Neural progenitor cell (in vitro differentiated cells): ENCODE measurements at regions not wholly inside any gene's neighbourhood (a gene's known extent, or its start where the extent isn't known, plus 50 kb on each side); places are given as distances from the start of the nearest gene placed in this dataset.

Source experiments
- DNase-seq: peaks from one replicate; pipeline ENCODE4 v3.0.0-alpha.2; 2016; ENCODE audit warnings: low spot score
- H2AFZ ChIP-seq: fragments of 200-600 bp; sonication (generic); replicated peaks from 2 replicates; pipeline ENCODE4 v1.6.1; 2016; ENCODE audit warnings: antibody characterized with exemption
- H3F3A ChIP-seq: fragments of 200-600 bp; sonication (generic); 2 replicates; pipeline ENCODE4 v1.6.1; 2016; ENCODE audit warnings: antibody characterized with exemption, low read depth
- H3K27ac ChIP-seq: fragments of 200-600 bp; sonication (generic); 2 replicates; pipeline ENCODE4 v1.5.1; 2016; ENCODE audit warnings: mild to moderate bottlenecking
- H3K27me3 ChIP-seq: fragments of 200-600 bp; sonication (generic); 2 replicates; pipeline ENCODE4 v1.6.1; 2016; ENCODE audit warnings: mild to moderate bottlenecking, moderate library complexity
- H3K36me3 ChIP-seq: fragments of 200-600 bp; sonication (generic); 2 replicates; pipeline ENCODE4 v1.5.1; 2016
- H3K4me1 ChIP-seq: fragments of 200-600 bp; sonication (generic); 2 replicates; pipeline ENCODE4 v1.6.1; 2016; ENCODE audit warnings: mixed run types
- H3K4me2 ChIP-seq: fragments of 200-600 bp; sonication (generic); 2 replicates; pipeline ENCODE4 v1.6.1; 2016
- H3K4me3 ChIP-seq: fragments of 200-600 bp; sonication (generic); 2 replicates; pipeline ENCODE4 v1.5.1; 2016
- H3K79me2 ChIP-seq: fragments of 200-600 bp; sonication (generic); 2 replicates; pipeline ENCODE4 v1.6.1; 2016; ENCODE audit warnings: low read depth
- H3K9ac ChIP-seq: fragments of 200-600 bp; sonication (generic); 2 replicates; pipeline ENCODE4 v1.6.1; 2016
- H3K9me3 ChIP-seq: fragments of 200-600 bp; sonication (generic); 2 replicates; pipeline ENCODE4 v1.5.1; 2016; ENCODE audit warnings: low read depth
- H4K20me1 ChIP-seq: fragments of 200-600 bp; sonication (generic); 2 replicates; pipeline ENCODE4 v1.6.1; 2016; ENCODE audit warnings: low read depth
- H3K27ac Mint-ChIP-seq: 3 replicates; pipeline ENCODE4 v1.8.0; 2021; ENCODE audit warnings: mixed read lengths
- H3K27me3 Mint-ChIP-seq: 2 replicates; pipeline ENCODE4 v1.8.0; 2022; ENCODE audit warnings: low read depth, mild to moderate bottlenecking, inconsistent platforms, moderate library complexity, mixed read lengths; ENCODE audit not compliant: insufficient read depth
- H3K36me3 Mint-ChIP-seq: 3 replicates; pipeline ENCODE4 v1.8.0; 2021; ENCODE audit warnings: mixed read lengths
- H3K4me1 Mint-ChIP-seq: 3 replicates; pipeline ENCODE4 v1.8.0; 2021; ENCODE audit warnings: mixed read lengths
- H3K4me3 Mint-ChIP-seq: 3 replicates; pipeline ENCODE4 v1.8.0; 2021; ENCODE audit warnings: mild to moderate bottlenecking, moderate library complexity, mixed read lengths
- H3K9me3 Mint-ChIP-seq: 3 replicates; pipeline ENCODE4 v1.8.0; 2020; ENCODE audit warnings: mixed read lengths
- CTCF ChIP-seq: fragments of 200-600 bp; sonication (generic); IDR thresholded peaks from 2 replicates; pipeline ENCODE4 v1.5.1; 2017; ENCODE audit warnings: antibody characterized with exemption, mild to moderate bottlenecking
- EZH2 ChIP-seq: fragments of 200-600 bp; sonication (generic); IDR thresholded peaks from 2 replicates; pipeline ENCODE4 v1.6.1; 2017; ENCODE audit warnings: antibody characterized with exemption, mild to moderate bottlenecking, moderate library complexity
- EZH2phosphoT487 ChIP-seq: fragments of 200-600 bp; sonication (generic); IDR thresholded peaks from 2 replicates; pipeline ENCODE4 v1.6.1; 2017; ENCODE audit warnings: antibody characterized with exemption

- Histone ChIP-seq H3K79me2 (no peaks in the 10 kb centered on the region), H3F3A (no peaks in the 10 kb centered on the region), H3K9ac (no peak overlapping the region), H3K27me3 (no peaks in the 10 kb centered on the region), H2AFZ (no peak overlapping the region), H3K36me3 (no peaks in the 10 kb centered on the region), H3K9me3 (no peaks in the 10 kb centered on the region), H3K4me3 (no peak overlapping the region), H4K20me1 (no peaks in the 10 kb centered on the region), H3K4me1 (no peaks in the 10 kb centered on the region), H3K4me2 (no peak overlapping the region), H3K27ac (no peak overlapping the region)
- TF ChIP-seq EZH2phosphoT487 (no peak), EZH2 (no peak)
- H3K27me3 Mint-ChIP-seq, result peaks cover 2% of the 10 kb centered on the region
- no peaks in the 10 kb centered on the region for H3K9me3 Mint-ChIP-seq
- H3K4me1 Mint-ChIP-seq, result no peaks in the 10 kb centered on the region
- no peak overlapping the region for H3K27ac Mint-ChIP-seq
- H3K36me3 Mint-ChIP-seq, result no peaks in the 10 kb centered on the region
- DNase-seq, result no peak
- H3K4me3 Mint-ChIP-seq, result no peak overlapping the region
Measured at GRCh38 chr3:152046280-152046679, 172.8 kb downstream of the SUCNR1 start.

GRCh38 chr3:152047465-152047864 is 174.0 kb downstream of the SUCNR1 start:
- Mint-ChIP-seq H3K27me3 (peaks cover 2% of the 10 kb centered on the region), H3K27ac (no peak overlapping the region)
- H3K79me2 ChIP-seq, result no peaks in the 10 kb centered on the region

GRCh38 chr3:152048831-152049230 is 175.4 kb downstream of the SUCNR1 start:
- Histone ChIP-seq H3K79me2 (no peaks in the 10 kb centered on the region), H3K4me1 (no peaks in the 10 kb centered on the region), H3K9ac (no peak overlapping the region), H3K9me3 (no peaks in the 10 kb centered on the region), H2AFZ (no peak overlapping the region), H3K4me3 (no peak overlapping the region), H3F3A (no peaks in the 10 kb centered on the region), H3K36me3 (no peaks in the 10 kb centered on the region), H4K20me1 (no peaks in the 10 kb centered on the region), H3K27me3 (no peaks in the 10 kb centered on the region), H3K27ac (no peak overlapping the region), H3K4me2 (no peak overlapping the region)
- Mint-ChIP-seq H3K9me3 (no peaks in the 10 kb centered on the region), H3K4me3 (no peak overlapping the region), H3K27me3 (peaks cover 2% of the 10 kb centered on the region), H3K4me1 (no peaks in the 10 kb centered on the region), H3K27ac (no peak overlapping the region), H3K36me3 (no peaks in the 10 kb centered on the region)
- DNase-seq, result no peak
- no peak for TF ChIP-seq EZH2
- TF ChIP-seq CTCF, result no peak
- no peak for TF ChIP-seq EZH2phosphoT487

More at GRCh38 chr3:152047465-152047864, 174.0 kb downstream of the SUCNR1 start:
- Histone ChIP-seq H3F3A (no peaks in the 10 kb centered on the region), H3K27me3 (no peaks in the 10 kb centered on the region), H3K4me3 (no peak overlapping the region), H3K9ac (no peak overlapping the region), H4K20me1 (no peaks in the 10 kb centered on the region), H3K4me2 (no peak overlapping the region), H3K9me3 (no peaks in the 10 kb centered on the region), H3K36me3 (no peaks in the 10 kb centered on the region), H2AFZ (no peak overlapping the region), H3K27ac (no peak overlapping the region), H3K4me1 (no peaks in the 10 kb centered on the region)
- DNase-seq, result no peak
- TF ChIP-seq EZH2 (no peak), CTCF (no peak), EZH2phosphoT487 (no peak)
- no peak overlapping the region for H3K4me3 Mint-ChIP-seq
- H3K36me3 Mint-ChIP-seq, result no peaks in the 10 kb centered on the region
- H3K4me1 Mint-ChIP-seq, result no peaks in the 10 kb centered on the region
- no peaks in the 10 kb centered on the region for H3K9me3 Mint-ChIP-seq

- H3K9me3 Mint-ChIP-seq, result no peaks in the 10 kb centered on the region
- H3K79me2 ChIP-seq, result no peaks in the 10 kb centered on the region
- no peaks in the 10 kb centered on the region for H3K27me3 ChIP-seq
- H3K27ac Mint-ChIP-seq, result no peak overlapping the region
- H4K20me1 ChIP-seq, result no peaks in the 10 kb centered on the region
- DNase-seq, result no peak
- TF ChIP-seq EZH2 (no peak), EZH2phosphoT487 (no peak), CTCF (no peak)
- no peak overlapping the region for H3K4me3 ChIP-seq
- H3K27me3 Mint-ChIP-seq, result peaks cover 2% of the 10 kb centered on the region
- H3K9ac ChIP-seq, result no peak overlapping the region
- no peaks in the 10 kb centered on the region for H3K36me3 ChIP-seq
- no peaks in the 10 kb centered on the region for H3K9me3 ChIP-seq
- H3K4me3 Mint-ChIP-seq, result no peak overlapping the region
- no peak overlapping the region for H3K4me2 ChIP-seq
- no peaks in the 10 kb centered on the region for H3F3A ChIP-seq
- H3K27ac ChIP-seq, result no peak overlapping the region
- no peaks in the 10 kb centered on the region for H3K36me3 Mint-ChIP-seq
- H3K4me1 Mint-ChIP-seq, result no peaks in the 10 kb centered on the region
- H3K4me1 ChIP-seq, result no peaks in the 10 kb centered on the region
- no peak overlapping the region for H2AFZ ChIP-seq
Measured at GRCh38 chr3:152050903-152051302, 177.5 kb downstream of the SUCNR1 start.
